KMS-11 (cell line): ENCODE measurements at regions not wholly inside any gene's neighbourhood (a gene's known extent, or its start where the extent isn't known, plus 50 kb on each side); places are given as distances from the start of the nearest gene placed in this dataset.

Experiments
- H2AFZ ChIP-seq: fragments of 200-600 bp; sonication (generic); 2 replicates; pipeline ENCODE4 v1.6.1; 2016; ENCODE audit warnings: antibody characterized with exemption, mixed run types, low read depth
- H3K27ac ChIP-seq: fragments of 200-600 bp; sonication (generic); 2 replicates; pipeline ENCODE4 v1.6.1; 2016; ENCODE audit warnings: mild to moderate bottlenecking, mixed run types
- H3K27me3 ChIP-seq: fragments of 200-600 bp; sonication (generic); 2 replicates; pipeline ENCODE4 v1.6.1; 2017; ENCODE audit warnings: mild to moderate bottlenecking, low read depth, mixed run types, moderate library complexity; ENCODE audit not compliant: insufficient read depth
- H3K36me3 ChIP-seq: fragments of 200-600 bp; sonication (generic); 2 replicates; pipeline ENCODE4 v1.6.1; 2017; ENCODE audit warnings: mild to moderate bottlenecking, mixed run types; ENCODE audit not compliant: insufficient read depth
- H3K4me1 ChIP-seq: fragments of 200-600 bp; sonication (generic); 2 replicates; pipeline ENCODE4 v1.6.1; 2016; ENCODE audit warnings: mild to moderate bottlenecking, low read depth, mixed run types; ENCODE audit not compliant: poor library complexity, severe bottlenecking
- H3K4me2 ChIP-seq: fragments of 200-600 bp; sonication (generic); 2 replicates; pipeline ENCODE4 v1.7.0; 2016; ENCODE audit warnings: mild to moderate bottlenecking, mixed run types
- H3K4me3 ChIP-seq: fragments of 200-600 bp; sonication (generic); IDR thresholded peaks from 2 replicates; pipeline ENCODE4 v1.6.1; 2017; ENCODE audit warnings: low read depth, low read length, mixed read lengths; ENCODE audit not compliant: insufficient read depth
- H3K79me2 ChIP-seq: fragments of 200-600 bp; sonication (generic); 2 replicates; pipeline ENCODE4 v1.6.1; 2016; ENCODE audit warnings: low read depth, mixed run types; ENCODE audit not compliant: insufficient read depth
- H3K9ac ChIP-seq: fragments of 200-600 bp; sonication (generic); 2 replicates; pipeline ENCODE4 v1.6.1; 2016; ENCODE audit warnings: mild to moderate bottlenecking, mixed run types
- H4K20me1 ChIP-seq: fragments of 200-600 bp; sonication (generic); 2 replicates; pipeline ENCODE4 v1.6.1; 2016; ENCODE audit warnings: mild to moderate bottlenecking, mixed run types; ENCODE audit not compliant: insufficient read depth
- TF ChIP-seq, protein P1 (sequence below): fragments of 200-600 bp; sonication (generic); conservative IDR thresholded peaks from 2 replicates; pipeline ENCODE4 v1.6.1; 2017; ENCODE audit warnings: low read depth, mild to moderate bottlenecking, antibody characterized with exemption, low read length, moderate library complexity, mixed read lengths

DNA sequence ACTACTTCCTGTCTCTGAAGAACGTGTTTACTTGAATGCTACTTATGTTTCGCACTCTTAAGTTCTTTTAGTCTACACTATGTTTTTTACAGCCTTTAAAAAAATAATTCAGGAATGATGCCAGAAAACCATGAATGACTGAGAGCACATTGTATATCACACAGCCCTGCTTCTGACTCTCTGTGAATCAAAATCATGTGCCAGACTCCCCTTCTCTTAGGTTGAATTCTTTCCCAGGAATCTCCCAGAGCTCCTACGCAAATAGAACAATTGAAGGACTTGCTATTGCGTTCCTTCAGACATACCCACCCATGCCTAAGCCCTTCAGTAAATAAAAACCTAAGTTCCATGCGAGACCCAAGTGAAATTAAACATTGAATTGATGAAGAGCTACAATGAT is 782.0 kb upstream of the ALCAM start:
- H2AFZ ChIP-seq = no peak overlapping the region
- H3K27ac ChIP-seq = no peak overlapping the region
- no peaks in the 10 kb centered on the region for H4K20me1 ChIP-seq
- no peaks in the 10 kb centered on the region for H3K79me2 ChIP-seq
- no peak overlapping the region for H3K9ac ChIP-seq
- TF ChIP-seq, protein P1, sequence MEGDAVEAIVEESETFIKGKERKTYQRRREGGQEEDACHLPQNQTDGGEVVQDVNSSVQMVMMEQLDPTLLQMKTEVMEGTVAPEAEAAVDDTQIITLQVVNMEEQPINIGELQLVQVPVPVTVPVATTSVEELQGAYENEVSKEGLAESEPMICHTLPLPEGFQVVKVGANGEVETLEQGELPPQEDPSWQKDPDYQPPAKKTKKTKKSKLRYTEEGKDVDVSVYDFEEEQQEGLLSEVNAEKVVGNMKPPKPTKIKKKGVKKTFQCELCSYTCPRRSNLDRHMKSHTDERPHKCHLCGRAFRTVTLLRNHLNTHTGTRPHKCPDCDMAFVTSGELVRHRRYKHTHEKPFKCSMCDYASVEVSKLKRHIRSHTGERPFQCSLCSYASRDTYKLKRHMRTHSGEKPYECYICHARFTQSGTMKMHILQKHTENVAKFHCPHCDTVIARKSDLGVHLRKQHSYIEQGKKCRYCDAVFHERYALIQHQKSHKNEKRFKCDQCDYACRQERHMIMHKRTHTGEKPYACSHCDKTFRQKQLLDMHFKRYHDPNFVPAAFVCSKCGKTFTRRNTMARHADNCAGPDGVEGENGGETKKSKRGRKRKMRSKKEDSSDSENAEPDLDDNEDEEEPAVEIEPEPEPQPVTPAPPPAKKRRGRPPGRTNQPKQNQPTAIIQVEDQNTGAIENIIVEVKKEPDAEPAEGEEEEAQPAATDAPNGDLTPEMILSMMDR = no peak
- H3K4me3 ChIP-seq = no peak overlapping the region
- no peak overlapping the region for H3K4me2 ChIP-seq
- no peaks in the 10 kb centered on the region for H3K36me3 ChIP-seq
- H3K27me3 ChIP-seq = no peaks in the 10 kb centered on the region
- no peaks in the 10 kb centered on the region for H3K4me1 ChIP-seq

DNA sequence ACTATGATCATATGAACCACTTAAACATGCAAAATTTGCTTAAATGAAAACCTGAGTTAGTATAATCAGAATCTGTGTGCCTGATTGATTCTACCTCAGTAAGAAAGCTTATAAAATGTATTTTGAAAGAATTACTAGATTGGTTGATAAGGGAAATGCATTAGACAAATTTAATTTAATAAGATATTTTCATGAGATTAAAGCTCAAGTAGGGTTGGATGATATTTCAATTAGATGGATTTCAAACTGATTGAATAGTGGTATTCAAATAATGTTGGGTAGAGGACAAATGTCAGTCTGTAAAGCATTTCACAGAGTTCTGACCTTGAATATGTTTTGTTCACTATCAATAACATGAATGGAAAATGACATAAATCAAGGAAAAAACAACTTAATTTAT is 780.4 kb upstream of the ALCAM start:
- Histone ChIP-seq H4K20me1 (no peaks in the 10 kb centered on the region), H3K79me2 (no peaks in the 10 kb centered on the region), H3K36me3 (no peaks in the 10 kb centered on the region), H3K4me3 (no peak overlapping the region), H3K4me1 (no peaks in the 10 kb centered on the region), H3K4me2 (no peak overlapping the region), H3K27ac (no peak overlapping the region), H3K27me3 (no peaks in the 10 kb centered on the region), H3K9ac (no peak overlapping the region), H2AFZ (no peak overlapping the region)
- TF ChIP-seq, protein P1 = no peak

DNA sequence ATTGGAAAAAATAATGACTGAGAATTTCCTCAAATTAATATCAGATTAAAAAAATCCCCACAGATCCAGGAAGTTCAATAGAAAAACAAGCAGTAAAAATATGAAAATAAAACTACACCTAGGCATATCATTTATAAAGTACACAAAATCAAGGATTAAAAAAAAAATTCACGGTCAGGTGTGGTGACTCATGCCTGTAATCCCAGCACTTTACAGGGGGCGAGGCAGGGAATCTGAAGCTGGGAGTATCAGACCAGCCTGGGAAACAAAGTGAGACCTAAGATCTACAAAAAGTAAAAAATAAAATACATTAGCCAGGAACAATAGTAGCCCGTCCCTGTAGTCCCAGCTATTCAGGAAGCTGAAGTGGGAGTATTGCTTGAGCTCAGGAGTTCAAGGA is 778.3 kb upstream of the ALCAM start:
- no peak overlapping the region for H3K27ac ChIP-seq
- H3K4me1 ChIP-seq = no peaks in the 10 kb centered on the region
- H3K79me2 ChIP-seq = no peaks in the 10 kb centered on the region
- H3K27me3 ChIP-seq = no peaks in the 10 kb centered on the region
- H3K36me3 ChIP-seq = no peaks in the 10 kb centered on the region
- no peak overlapping the region for H3K9ac ChIP-seq
- no peak overlapping the region for H3K4me2 ChIP-seq
- no peak overlapping the region for H2AFZ ChIP-seq
- TF ChIP-seq, protein P1 = no peak
- H4K20me1 ChIP-seq = no peaks in the 10 kb centered on the region
- no peak overlapping the region for H3K4me3 ChIP-seq

GRCh38 chr3:104591776-104592175 is 774.9 kb upstream of the ALCAM start:
- TF ChIP-seq, protein P1 = no peak
- Histone ChIP-seq H3K4me2 (no peak overlapping the region), H3K4me3 (no peak overlapping the region), H4K20me1 (no peaks in the 10 kb centered on the region), H3K27me3 (no peaks in the 10 kb centered on the region), H3K79me2 (no peaks in the 10 kb centered on the region), H3K4me1 (no peaks in the 10 kb centered on the region), H3K27ac (no peak overlapping the region), H3K9ac (no peak overlapping the region), H3K36me3 (no peaks in the 10 kb centered on the region), H2AFZ (no peak overlapping the region)

DNA sequence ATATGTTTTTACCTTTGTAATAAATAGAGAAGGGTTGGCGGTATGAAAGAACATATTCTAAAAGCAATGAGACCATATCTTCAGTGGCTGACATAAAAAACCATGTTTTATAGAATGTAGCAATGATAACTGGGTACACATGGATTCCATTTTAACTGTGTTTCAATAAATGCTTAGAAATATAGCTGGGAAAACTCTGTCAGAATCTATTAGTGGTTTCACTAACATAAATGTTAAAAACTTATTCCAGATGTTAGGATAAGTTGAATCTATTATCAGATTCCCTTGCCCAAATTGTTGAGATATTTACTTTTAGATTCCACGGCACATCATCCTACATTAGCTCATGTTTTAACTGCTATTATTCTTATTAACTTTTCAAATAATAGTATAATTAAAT is 772.2 kb upstream of the ALCAM start:
- Histone ChIP-seq H3K79me2 (no peaks in the 10 kb centered on the region), H3K9ac (no peak overlapping the region), H4K20me1 (no peaks in the 10 kb centered on the region), H3K27me3 (no peaks in the 10 kb centered on the region), H3K4me1 (no peaks in the 10 kb centered on the region), H2AFZ (no peak overlapping the region), H3K4me2 (no peak overlapping the region), H3K36me3 (no peaks in the 10 kb centered on the region), H3K4me3 (no peak overlapping the region), H3K27ac (no peak overlapping the region)
- TF ChIP-seq, protein P1 = no peak
